Progenitor cell of endocrine pancreas (in vitro differentiated cells): ENCODE measurements at regions not wholly inside any gene's neighbourhood (a gene's known extent, or its start where the extent isn't known, plus 50 kb on each side); places are given as distances from the start of the nearest gene placed in this dataset.
"Not testable (repeated sequence)": the region's sequence is repeated elsewhere in the genome, so short reads cannot be mapped to it uniquely, and the experiment has no call there.

Experiments used
- DNase-seq: peaks from one replicate; pipeline ENCODE4 v3.0.0; 2021; ENCODE audit warnings: low spot score; ENCODE audit not compliant: unreplicated experiment
- H3K27ac Mint-ChIP-seq: 2 replicates; pipeline ENCODE4 v1.8.0; 2021; ENCODE audit warnings: mild to moderate bottlenecking, moderate library complexity, mixed read lengths
- H3K27me3 Mint-ChIP-seq: 2 replicates; pipeline ENCODE4 v1.8.0; 2021; ENCODE audit warnings: mixed read lengths
- H3K36me3 Mint-ChIP-seq: 2 replicates; pipeline ENCODE4 v1.8.0; 2022; ENCODE audit warnings: mixed read lengths; ENCODE audit not compliant: insufficient read depth
- H3K4me1 Mint-ChIP-seq: 2 replicates; pipeline ENCODE4 v1.8.0; 2021; ENCODE audit warnings: low read depth, mixed read lengths
- H3K4me3 Mint-ChIP-seq: 2 replicates; pipeline ENCODE4 v1.8.0; 2021; ENCODE audit warnings: low read depth, mild to moderate bottlenecking, moderate library complexity, mixed read lengths
- H3K9me3 Mint-ChIP-seq: 2 replicates; pipeline ENCODE4 v1.8.0; 2021; ENCODE audit warnings: low read depth, mixed read lengths
- TF ChIP-seq, protein P1 (sequence below): fragments of 200-600 bp; sonication (generic); IDR thresholded peaks from one replicate; pipeline ENCODE4 v1.5.0; 2021; ENCODE audit warnings: antibody characterized with exemption, mild to moderate bottlenecking; ENCODE audit not compliant: unreplicated experiment

DNA sequence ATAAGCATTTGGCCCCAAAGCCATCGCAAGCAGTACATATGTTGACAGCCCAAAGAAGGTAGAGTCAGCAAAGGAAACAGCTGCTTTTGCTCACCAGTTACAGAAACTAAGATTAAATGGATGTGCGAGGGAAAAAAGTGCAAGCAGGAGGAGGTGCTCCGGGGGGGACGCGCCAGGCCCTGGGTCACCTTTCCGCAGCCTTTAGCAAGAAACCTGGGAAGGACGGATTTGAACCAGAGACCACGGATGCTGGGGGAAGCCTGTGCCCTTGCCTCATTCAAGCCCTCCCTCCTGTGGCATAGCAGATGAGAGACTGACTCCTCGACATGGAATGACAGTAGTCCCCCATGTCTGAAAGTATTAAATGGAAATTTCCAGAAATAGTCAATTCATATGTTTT lies 405.6 kb upstream of the PRKCQ start:
- Mint-ChIP-seq H3K27ac (no peak overlapping the region), H3K36me3 (no peaks in the 10 kb centered on the region), H3K4me3 (no peak overlapping the region), H3K4me1 (no peaks in the 10 kb centered on the region), H3K27me3 (no peaks in the 10 kb centered on the region), H3K9me3 (no peaks in the 10 kb centered on the region)
- TF ChIP-seq, protein P1, sequence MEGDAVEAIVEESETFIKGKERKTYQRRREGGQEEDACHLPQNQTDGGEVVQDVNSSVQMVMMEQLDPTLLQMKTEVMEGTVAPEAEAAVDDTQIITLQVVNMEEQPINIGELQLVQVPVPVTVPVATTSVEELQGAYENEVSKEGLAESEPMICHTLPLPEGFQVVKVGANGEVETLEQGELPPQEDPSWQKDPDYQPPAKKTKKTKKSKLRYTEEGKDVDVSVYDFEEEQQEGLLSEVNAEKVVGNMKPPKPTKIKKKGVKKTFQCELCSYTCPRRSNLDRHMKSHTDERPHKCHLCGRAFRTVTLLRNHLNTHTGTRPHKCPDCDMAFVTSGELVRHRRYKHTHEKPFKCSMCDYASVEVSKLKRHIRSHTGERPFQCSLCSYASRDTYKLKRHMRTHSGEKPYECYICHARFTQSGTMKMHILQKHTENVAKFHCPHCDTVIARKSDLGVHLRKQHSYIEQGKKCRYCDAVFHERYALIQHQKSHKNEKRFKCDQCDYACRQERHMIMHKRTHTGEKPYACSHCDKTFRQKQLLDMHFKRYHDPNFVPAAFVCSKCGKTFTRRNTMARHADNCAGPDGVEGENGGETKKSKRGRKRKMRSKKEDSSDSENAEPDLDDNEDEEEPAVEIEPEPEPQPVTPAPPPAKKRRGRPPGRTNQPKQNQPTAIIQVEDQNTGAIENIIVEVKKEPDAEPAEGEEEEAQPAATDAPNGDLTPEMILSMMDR = no peak
- no peak for DNase-seq

DNA sequence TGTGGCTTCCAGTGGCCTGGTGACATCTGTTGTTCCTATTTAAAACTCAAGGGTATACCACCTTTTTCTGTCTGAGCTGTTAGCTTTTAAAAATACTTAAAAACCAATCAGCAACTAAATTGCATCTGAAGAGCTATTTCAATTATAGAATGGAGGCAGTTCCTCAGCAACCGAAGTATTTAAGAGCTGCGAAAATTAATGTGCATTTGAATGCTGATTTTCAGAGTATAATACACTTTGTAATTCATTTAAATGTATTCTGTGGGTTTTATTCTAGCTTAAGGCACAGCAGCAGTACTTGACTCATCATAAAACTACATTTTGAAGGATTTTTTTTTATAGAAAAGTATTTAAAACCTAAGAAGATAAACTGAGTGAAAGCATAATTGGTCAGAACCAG lies 404.9 kb upstream of the PRKCQ start:
- Mint-ChIP-seq H3K4me1 (no peaks in the 10 kb centered on the region), H3K27me3 (no peaks in the 10 kb centered on the region)

DNA sequence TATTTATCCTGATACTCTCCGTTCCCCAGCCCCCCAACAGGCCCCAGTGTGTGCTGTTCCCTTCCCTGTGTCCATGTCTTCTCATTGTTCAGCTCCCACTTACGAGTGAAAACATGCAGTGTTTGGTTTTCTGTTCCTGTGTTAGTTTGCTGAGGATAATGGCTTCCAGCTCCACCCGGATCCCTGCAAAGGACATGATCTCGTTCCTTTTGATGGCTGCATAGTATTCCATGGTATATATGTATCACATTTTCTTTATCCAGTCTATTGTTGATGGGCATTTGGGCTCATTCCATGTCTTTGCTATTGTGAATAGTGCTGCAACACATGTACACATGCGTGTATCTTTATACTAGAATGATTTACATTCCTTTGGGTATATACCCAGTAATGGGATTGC lies 403.9 kb upstream of the PRKCQ start:
- not testable (repeated sequence) for H3K4me3 Mint-ChIP-seq, H3K27me3 Mint-ChIP-seq, H3K36me3 Mint-ChIP-seq, DNase-seq, H3K27ac Mint-ChIP-seq, H3K9me3 Mint-ChIP-seq, H3K4me1 Mint-ChIP-seq

More for the DNA sequence above, 404.9 kb upstream of the PRKCQ start:
- no peak overlapping the region for H3K27ac Mint-ChIP-seq
- H3K4me3 Mint-ChIP-seq = no peak overlapping the region
- H3K9me3 Mint-ChIP-seq = no peaks in the 10 kb centered on the region
- no peaks in the 10 kb centered on the region for H3K36me3 Mint-ChIP-seq
- TF ChIP-seq, protein P1 = no peak
- DNase-seq = no peak

DNA sequence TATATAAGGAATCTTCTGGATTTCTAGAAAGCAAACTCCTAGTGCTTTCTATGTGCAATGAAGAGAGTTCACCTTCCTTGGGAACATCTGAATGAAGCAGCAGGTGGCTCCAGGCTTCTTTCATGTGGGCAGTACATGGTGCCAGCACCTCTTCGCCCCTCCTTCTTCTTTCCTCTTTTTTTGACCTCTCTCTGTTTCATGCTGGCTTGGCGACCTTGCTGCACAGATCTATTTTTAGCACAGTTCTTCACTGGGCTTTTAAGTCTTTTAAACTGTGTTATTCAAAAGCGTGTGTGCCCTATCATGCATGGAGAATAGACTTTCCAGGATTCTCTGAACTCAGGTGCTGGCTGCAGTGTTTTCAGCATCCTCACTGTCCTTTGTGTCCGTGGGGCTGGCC lies 400.3 kb upstream of the PRKCQ start:
- Mint-ChIP-seq H3K9me3 (no peaks in the 10 kb centered on the region), H3K36me3 (no peaks in the 10 kb centered on the region), H3K27me3 (peaks cover 24% of the 10 kb centered on the region), H3K4me1 (peaks cover 14% of the 10 kb centered on the region), H3K27ac (no peak overlapping the region), H3K4me3 (no peak overlapping the region)
- DNase-seq = no peak
- TF ChIP-seq, protein P1 = no peak

DNA sequence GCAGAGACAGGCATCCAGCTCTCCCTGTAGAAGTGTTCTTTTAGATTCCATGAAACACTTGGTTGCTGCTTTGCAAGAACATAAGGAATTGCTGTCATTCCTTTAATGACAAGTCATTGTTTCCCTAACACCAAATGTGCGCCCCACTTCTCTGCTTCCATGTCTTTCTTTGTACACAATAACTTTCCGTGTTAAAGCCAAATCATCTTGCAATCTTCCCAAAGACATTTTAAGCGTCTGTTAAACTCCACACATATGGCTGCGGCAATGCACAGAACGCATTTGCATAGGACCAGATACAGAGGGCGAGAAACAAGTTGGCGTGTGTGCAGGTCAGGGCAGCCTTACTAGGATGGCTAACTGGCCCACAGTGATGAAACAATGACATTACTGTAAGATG lies 399.3 kb upstream of the PRKCQ start:
- Mint-ChIP-seq H3K27ac (no peak overlapping the region), H3K36me3 (no peaks in the 10 kb centered on the region), H3K4me1 (peaks cover 14% of the 10 kb centered on the region), H3K4me3 (no peak overlapping the region), H3K9me3 (no peaks in the 10 kb centered on the region), H3K27me3 (peaks cover 24% of the 10 kb centered on the region)
- DNase-seq = no peak
- TF ChIP-seq, protein P1 = no peak

DNA sequence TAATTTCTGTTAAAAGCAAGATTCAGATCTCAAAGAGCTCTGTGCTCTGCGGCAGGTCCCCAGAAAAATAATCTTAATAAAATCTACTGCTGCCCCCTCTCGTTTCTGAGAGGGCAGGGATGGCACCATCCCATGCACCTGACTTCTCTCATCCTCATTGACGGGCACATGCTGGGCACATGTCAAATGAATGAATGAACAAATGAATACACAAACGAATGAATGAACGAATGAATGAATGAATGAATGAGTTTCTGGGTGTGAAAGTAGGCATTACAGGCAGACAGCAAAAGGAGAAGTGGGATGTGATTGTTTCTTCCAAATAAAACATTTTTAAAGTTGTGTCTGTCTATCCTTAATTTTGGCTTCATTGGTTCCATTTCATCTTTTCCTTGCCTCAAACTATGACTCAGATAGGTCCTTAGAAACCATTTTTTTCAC lies 398.1 kb upstream of the PRKCQ start:
- TF ChIP-seq, protein P1 = no peak
- H3K4me3 Mint-ChIP-seq = no peak overlapping the region
- no peaks in the 10 kb centered on the region for H3K9me3 Mint-ChIP-seq
- no peak overlapping the region for H3K27ac Mint-ChIP-seq
- peaks cover 24% of the 10 kb centered on the region for H3K27me3 Mint-ChIP-seq
- DNase-seq = no peak
- H3K4me1 Mint-ChIP-seq = peaks cover 14% of the 10 kb centered on the region
- H3K36me3 Mint-ChIP-seq = no peaks in the 10 kb centered on the region
